Activated T-helper 1 cell treated with anti-CD3 and anti-CD28 coated beads, Interleukin-12 subunit alpha, Interleukin-12 subunit beta, Interleukin-2, Interleukin-4 antibody, amounts not matched to agents 30 ng/mL and 10 ng/mL and 1 ng/mL, durations not matched to agents 14 hours and 24 hours and 36 hours (primary cell): ENCODE measurements at regions not wholly inside any gene's neighbourhood (a gene's known extent, or its start where the extent isn't known, plus 50 kb on each side); places are given as distances from the start of the nearest gene placed in this dataset.

ENCODE experiments used
- DNase-seq: peaks from one replicate; pipeline ENCODE4 v3.0.0; 2021; ENCODE audit warnings: low spot score
- H3K27ac Mint-ChIP-seq: one replicate; pipeline ENCODE4 v1.8.0; 2021; ENCODE audit warnings: mild to moderate bottlenecking, mixed read lengths
- H3K27me3 Mint-ChIP-seq: one replicate; pipeline ENCODE4 v1.8.0; 2022; ENCODE audit warnings: mild to moderate bottlenecking, moderate library complexity, mixed read lengths; ENCODE audit not compliant: insufficient read depth
- H3K36me3 Mint-ChIP-seq: one replicate; pipeline ENCODE4 v1.8.0; 2021; ENCODE audit warnings: low read depth, mixed read lengths
- H3K4me1 Mint-ChIP-seq: one replicate; pipeline ENCODE4 v1.8.0; 2021; ENCODE audit warnings: low read depth, mixed read lengths
- H3K4me3 Mint-ChIP-seq: one replicate; pipeline ENCODE4 v1.8.0; 2021; ENCODE audit warnings: mild to moderate bottlenecking, moderate library complexity, mixed read lengths
- H3K9me3 Mint-ChIP-seq: one replicate; pipeline ENCODE4 v1.8.0; 2021; ENCODE audit warnings: mixed read lengths
- intact Hi-C: fragments of 100-400 bp; cut with micrococcal nuclease; formaldehyde crosslinking; loops from one replicate; pipeline ENCODE4 v1.15.1; 2024

DNA sequence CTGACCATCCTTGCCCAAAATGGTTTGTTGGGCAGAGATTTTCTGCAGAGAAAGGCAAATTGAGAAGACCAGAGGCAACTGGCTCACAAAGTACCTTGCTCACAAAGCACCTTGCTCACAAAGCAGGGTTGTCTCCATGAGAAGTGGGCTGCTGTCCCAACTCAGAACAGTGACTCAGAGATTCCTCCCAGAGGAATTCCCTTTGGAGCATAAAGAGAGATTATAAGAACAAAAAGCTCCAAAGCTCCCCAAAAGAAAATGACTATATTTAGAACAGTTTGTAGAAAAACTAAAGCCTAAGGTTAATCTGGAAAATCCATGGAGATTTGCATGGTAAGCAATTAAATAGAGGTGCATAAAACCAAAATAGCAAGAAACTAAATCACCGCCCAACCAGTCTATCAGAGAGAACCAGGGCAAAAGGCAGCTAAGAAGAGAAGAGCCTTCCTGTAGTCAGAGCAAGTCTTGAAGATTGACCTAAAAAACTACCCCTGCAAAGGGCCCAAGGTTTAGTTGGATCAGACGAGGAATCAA, 731.4 kb downstream of the FAT4 start:
- H3K36me3 Mint-ChIP-seq = no peaks in the 10 kb centered on the region
- H3K9me3 Mint-ChIP-seq = no peaks in the 10 kb centered on the region
- no peak for DNase-seq
- no peak overlapping the region for H3K4me3 Mint-ChIP-seq
- H3K4me1 Mint-ChIP-seq = no peaks in the 10 kb centered on the region
- no peak overlapping the region for H3K27ac Mint-ChIP-seq
- no peaks in the 10 kb centered on the region for H3K27me3 Mint-ChIP-seq
- intact Hi-C loops = no loop called here

DNA sequence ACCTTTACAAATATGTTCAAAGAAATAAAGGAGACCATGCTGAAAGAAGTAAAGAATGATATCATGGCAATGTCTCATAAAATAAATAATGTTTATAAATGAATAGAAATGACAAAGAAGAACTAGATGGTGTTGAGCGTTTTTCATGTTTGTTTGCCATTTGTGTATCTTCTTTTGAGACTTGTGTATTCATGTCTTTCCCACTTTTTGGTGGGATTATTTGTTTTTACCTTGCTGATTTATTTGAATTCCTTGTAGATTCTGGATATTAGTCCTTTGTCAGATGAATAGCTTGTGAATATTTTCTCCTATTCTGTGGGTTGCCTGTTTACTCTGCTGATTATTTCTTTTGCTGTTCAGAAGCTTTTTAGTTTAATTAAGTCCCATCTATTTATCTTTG, 732.4 kb downstream of the FAT4 start:
- H3K36me3 Mint-ChIP-seq = no peaks in the 10 kb centered on the region
- no peak overlapping the region for H3K27ac Mint-ChIP-seq
- no peaks in the 10 kb centered on the region for H3K4me1 Mint-ChIP-seq
- no peaks in the 10 kb centered on the region for H3K9me3 Mint-ChIP-seq
- no peaks in the 10 kb centered on the region for H3K27me3 Mint-ChIP-seq
- no peak overlapping the region for H3K4me3 Mint-ChIP-seq
- intact Hi-C loops = no loop called here
- no peak for DNase-seq

DNA sequence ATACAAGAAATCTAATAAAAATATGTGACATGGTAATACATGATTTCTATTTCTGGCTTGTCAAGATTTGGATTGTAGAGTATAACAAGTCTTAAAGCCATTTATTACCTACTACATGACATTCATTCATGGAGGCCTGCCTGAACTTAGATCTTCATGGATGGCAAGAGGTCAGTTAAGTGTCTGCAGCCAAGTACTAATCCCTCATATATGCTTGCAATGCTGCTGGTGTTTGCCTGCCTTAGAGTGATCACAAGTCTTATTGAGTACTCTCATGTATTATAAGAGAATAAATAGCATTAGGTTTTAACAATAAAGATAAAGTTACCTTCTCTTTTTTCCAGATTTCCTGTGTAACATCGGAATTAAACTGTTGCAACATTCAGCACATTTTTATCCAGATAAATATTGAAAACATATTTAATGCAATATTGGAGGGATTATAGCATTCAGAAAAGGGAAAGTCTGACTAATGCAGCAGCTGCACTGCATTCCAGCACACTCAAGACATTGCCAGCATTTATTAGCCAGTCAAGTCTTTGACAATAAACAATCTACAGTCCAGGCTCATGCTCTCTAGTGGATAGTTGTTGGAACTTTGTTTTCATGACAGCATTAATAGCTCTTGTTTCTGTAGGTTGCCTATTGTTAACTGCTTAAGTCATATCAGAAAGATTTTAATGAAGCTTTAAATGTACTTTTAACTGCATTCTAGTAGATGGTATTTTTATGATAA, 737.1 kb downstream of the FAT4 start:
- H3K27ac Mint-ChIP-seq = no peak overlapping the region
- H3K4me3 Mint-ChIP-seq = no peak overlapping the region
- intact Hi-C loops = no loop called here
- DNase-seq = no peak
- no peaks in the 10 kb centered on the region for H3K4me1 Mint-ChIP-seq
- no peaks in the 10 kb centered on the region for H3K9me3 Mint-ChIP-seq
- H3K27me3 Mint-ChIP-seq = no peaks in the 10 kb centered on the region
- no peaks in the 10 kb centered on the region for H3K36me3 Mint-ChIP-seq

DNA sequence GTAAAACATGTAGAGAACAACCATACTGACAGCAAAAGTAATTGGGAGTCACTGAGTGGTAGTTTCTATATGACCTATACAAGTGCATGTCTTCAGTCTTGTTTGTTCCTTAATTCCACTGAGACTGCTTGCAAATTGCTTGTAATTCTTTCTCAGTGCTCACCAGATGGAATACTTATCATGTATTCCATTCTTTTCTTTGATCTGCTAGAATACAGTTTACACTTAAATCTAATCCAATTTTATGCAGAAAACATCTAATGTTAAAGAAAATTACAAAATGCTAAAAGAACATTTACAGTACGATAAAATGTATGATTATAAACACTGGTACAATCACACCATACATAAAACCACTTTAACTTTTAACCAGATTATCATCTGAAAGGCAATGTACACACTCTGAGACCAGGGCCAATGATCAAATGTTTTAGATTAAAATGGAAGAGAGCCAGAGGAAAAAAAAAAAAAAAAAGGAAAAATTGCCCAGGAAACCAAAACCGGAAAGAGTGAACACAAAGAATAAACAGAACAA, 741.4 kb downstream of the FAT4 start:
- Mint-ChIP-seq H3K27ac (no peak overlapping the region), H3K9me3 (no peaks in the 10 kb centered on the region), H3K4me3 (no peak overlapping the region), H3K27me3 (no peaks in the 10 kb centered on the region), H3K4me1 (no peaks in the 10 kb centered on the region), H3K36me3 (no peaks in the 10 kb centered on the region)
- DNase-seq = no peak
- intact Hi-C loops = no loop called here

DNA sequence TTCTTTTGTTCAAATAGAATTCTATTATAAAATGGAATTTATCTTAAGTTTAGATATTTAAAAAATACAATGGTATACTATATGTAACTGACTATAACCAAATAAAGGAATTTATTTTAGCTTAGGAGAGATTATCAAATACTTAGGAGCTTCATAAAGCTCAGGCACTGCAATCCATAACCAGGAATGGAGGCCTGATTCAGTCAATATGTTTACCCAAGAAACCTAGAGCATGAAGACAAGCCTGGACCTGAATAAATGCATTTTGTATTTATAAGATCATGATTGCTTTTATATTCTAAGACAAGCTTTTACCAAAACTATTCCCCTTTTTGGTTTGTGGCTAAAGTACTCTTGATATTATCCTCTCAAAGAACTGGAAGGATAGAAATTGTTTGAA, 742.6 kb downstream of the FAT4 start:
- no peak overlapping the region for H3K4me3 Mint-ChIP-seq
- intact Hi-C loops = no loop called here
- H3K27ac Mint-ChIP-seq = no peak overlapping the region
- DNase-seq = no peak
- no peaks in the 10 kb centered on the region for H3K27me3 Mint-ChIP-seq
- H3K4me1 Mint-ChIP-seq = no peaks in the 10 kb centered on the region
- H3K36me3 Mint-ChIP-seq = no peaks in the 10 kb centered on the region
- no peaks in the 10 kb centered on the region for H3K9me3 Mint-ChIP-seq

DNA sequence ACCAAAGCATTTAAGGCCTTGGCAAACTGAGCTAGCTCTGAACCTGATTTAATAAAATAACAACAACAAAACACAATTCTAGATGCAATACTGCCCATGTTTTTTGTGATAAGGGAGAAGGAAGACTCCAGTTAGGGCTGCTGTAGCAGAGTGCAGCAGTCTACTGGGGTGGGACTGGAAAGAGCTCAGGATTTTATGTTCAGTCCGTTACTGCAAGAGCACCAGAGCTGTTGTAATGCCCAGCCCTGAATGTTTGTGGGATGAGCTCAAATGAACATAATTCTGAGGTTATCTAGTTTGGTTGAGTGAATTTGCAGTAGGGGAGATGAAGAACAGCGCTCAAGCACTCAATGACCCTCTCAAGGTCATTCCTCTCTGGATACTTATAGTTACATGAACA, 743.8 kb downstream of the FAT4 start:
- H3K4me1 Mint-ChIP-seq = no peaks in the 10 kb centered on the region
- H3K4me3 Mint-ChIP-seq = no peak overlapping the region
- no peak for DNase-seq
- no peak overlapping the region for H3K27ac Mint-ChIP-seq
- no peaks in the 10 kb centered on the region for H3K9me3 Mint-ChIP-seq
- H3K36me3 Mint-ChIP-seq = no peaks in the 10 kb centered on the region
- no peaks in the 10 kb centered on the region for H3K27me3 Mint-ChIP-seq
- intact Hi-C loops = no loop called here

DNA sequence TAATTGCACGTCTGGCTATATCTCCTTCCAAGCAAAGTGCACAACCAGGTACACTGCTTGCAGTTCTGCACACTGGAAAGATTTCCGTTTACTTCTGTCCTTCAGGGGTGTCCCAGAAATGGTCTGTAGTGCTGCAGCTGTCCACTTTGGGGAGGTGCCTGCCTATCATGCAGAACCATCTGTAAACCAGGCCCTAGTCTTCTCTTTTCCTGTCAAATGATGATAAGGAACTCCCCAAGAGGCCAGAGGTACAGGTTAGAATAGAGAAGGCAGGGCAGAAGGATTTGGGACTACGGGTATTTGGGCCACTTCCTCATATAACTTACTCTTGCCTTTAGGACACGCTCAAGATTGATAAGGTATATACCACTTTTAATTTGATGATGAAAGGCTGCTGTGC, 746.9 kb downstream of the FAT4 start:
- Mint-ChIP-seq H3K27me3 (no peaks in the 10 kb centered on the region), H3K36me3 (no peaks in the 10 kb centered on the region), H3K4me1 (no peaks in the 10 kb centered on the region), H3K9me3 (no peaks in the 10 kb centered on the region), H3K4me3 (no peak overlapping the region), H3K27ac (no peak overlapping the region)
- intact Hi-C loops = no loop called here
- DNase-seq = no peak

DNA sequence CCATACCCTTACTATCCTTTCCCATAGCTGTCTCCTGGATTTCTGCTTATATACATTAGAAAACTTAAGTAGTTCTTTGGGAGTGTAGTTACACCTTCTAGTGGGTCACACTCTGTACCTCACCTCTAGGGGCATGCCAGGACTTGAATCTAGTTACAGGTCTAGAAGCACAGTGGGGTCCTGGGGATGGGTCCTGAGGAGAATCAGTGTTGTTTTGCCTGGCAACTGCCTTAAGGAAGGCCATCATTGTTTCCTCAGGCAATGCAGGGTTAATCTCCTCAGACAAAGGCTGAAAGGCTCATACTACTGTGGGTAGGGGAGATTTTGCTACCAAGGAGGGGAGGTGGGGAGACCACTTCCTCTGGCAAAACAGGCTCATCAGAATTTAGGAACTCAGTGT, 750.3 kb downstream of the FAT4 start:
- DNase-seq = no peak
- Mint-ChIP-seq H3K36me3 (no peaks in the 10 kb centered on the region), H3K4me1 (no peaks in the 10 kb centered on the region), H3K27ac (no peak overlapping the region), H3K4me3 (no peak overlapping the region), H3K9me3 (no peaks in the 10 kb centered on the region), H3K27me3 (no peaks in the 10 kb centered on the region)
- intact Hi-C loops = no loop called here

DNA sequence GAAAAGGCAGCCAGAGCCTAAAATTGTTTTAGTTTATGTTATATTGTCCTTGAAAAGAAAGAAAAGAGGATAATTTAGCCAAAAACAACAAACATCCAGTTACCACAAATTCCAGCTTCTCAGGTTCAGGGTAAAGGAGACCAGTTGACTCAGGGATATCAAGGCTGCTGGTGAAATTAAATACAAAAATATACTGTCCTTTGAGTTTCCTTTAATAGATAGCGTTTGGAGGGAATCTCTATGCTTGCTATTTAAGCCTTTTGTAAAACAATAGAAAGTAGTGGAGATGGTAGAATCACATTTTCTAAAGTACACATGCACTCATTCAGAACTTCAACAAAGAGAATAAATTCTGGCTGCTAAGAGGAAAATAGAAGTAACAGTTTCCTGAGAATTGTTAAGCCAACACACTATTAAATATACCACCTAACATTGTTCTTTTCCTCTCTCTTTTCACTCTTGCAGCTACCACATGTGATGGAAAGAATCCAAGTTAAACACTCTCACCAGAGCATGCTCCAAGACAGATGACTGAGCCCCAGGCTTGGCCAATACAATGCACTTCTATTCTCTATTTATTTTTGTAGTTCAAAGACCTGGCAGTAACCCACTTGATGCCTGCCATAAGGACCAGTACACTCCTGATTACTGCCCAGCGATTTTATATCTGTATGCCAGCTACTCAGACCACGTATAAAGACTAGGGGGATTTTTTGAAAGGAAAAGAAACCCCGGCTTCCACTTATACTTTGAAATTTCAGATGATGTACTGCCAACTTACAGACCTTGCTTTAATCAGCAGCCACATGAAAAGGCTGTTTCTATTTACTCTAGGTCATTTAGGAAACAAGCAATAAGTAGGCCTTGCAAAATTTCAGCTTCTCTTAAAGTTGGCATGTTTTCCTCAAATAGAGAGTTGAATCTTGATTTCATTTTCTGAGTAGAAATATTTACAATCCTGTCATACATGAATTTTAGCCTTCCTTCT, 756.9 kb downstream of the FAT4 start:
- no peak overlapping the region for H3K27ac Mint-ChIP-seq
- no peaks in the 10 kb centered on the region for H3K27me3 Mint-ChIP-seq
- H3K9me3 Mint-ChIP-seq = no peaks in the 10 kb centered on the region
- intact Hi-C loops = no loop called here
- DNase-seq = no peak
- no peak overlapping the region for H3K4me3 Mint-ChIP-seq
- no peaks in the 10 kb centered on the region for H3K36me3 Mint-ChIP-seq
- H3K4me1 Mint-ChIP-seq = no peaks in the 10 kb centered on the region

DNA sequence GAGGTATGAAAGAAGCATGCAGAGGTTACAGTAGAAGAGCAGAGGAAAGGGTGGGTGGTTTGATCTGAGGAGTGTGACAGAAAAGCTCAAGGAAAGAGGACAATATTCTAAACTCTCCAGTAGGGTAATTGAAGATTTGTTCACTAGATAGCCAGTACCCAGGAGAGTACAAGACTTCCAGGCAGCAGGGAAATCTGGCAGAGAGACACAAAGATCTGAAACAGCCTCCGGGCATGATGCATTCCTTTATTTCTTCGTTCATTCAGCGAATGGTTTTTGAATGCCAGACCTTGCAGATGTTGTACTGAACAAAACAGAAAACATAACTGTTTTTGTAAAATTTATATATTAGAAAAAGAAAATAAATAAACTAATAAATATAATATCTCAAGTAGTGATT, 766.6 kb downstream of the FAT4 start:
- H3K27ac Mint-ChIP-seq = no peak overlapping the region
- intact Hi-C loops = no loop called here
- H3K4me3 Mint-ChIP-seq = no peak overlapping the region
- H3K27me3 Mint-ChIP-seq = no peaks in the 10 kb centered on the region
- H3K9me3 Mint-ChIP-seq = no peaks in the 10 kb centered on the region
- no peaks in the 10 kb centered on the region for H3K36me3 Mint-ChIP-seq
- no peak for DNase-seq
- no peaks in the 10 kb centered on the region for H3K4me1 Mint-ChIP-seq

DNA sequence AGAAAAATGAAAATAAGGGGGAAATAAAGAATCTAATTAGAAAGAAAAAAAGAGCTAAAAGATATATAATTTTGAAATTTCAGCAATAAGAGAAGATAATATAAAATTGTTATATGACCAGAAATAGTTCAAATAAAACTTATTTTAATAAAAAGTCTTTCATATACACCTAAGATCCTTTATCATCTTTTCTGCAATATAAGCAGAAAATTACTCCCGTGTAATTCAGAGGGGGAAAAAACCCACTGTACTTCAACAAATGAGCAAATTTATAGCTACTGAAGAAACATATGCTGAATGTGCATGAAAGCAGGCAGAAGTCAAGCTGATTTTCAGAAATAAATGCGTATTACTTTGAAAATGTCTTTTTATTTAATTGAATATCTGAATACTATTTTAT, 771.3 kb downstream of the FAT4 start:
- Mint-ChIP-seq H3K27ac (no peak overlapping the region), H3K36me3 (no peaks in the 10 kb centered on the region), H3K4me1 (no peaks in the 10 kb centered on the region), H3K27me3 (no peaks in the 10 kb centered on the region), H3K9me3 (no peaks in the 10 kb centered on the region), H3K4me3 (no peak overlapping the region)
- intact Hi-C loops = no loop called here
- DNase-seq = no peak

DNA sequence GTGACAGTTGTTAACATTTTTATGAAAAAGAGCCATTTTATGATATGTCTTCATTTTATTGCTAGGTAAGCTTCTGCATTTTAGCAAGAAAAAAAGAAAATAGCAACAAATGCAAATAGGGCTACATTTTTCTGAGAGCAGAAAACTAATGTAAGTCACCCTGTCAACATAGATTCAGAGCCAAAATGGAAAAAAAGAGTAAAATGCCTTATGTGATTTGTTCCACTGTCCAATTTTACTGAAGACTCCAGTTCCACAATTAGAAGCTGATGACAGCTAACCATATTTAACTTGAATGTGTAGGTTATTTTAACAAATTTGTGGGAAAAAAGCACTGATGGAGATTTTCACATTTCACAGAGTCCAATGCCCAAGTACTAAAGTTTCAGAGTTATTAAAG, 772.3 kb downstream of the FAT4 start:
- H3K36me3 Mint-ChIP-seq = no peaks in the 10 kb centered on the region
- H3K27me3 Mint-ChIP-seq = no peaks in the 10 kb centered on the region
- no peak overlapping the region for H3K4me3 Mint-ChIP-seq
- H3K27ac Mint-ChIP-seq = no peak overlapping the region
- H3K9me3 Mint-ChIP-seq = no peaks in the 10 kb centered on the region
- no peak for DNase-seq
- intact Hi-C loops = no loop called here
- no peaks in the 10 kb centered on the region for H3K4me1 Mint-ChIP-seq

DNA sequence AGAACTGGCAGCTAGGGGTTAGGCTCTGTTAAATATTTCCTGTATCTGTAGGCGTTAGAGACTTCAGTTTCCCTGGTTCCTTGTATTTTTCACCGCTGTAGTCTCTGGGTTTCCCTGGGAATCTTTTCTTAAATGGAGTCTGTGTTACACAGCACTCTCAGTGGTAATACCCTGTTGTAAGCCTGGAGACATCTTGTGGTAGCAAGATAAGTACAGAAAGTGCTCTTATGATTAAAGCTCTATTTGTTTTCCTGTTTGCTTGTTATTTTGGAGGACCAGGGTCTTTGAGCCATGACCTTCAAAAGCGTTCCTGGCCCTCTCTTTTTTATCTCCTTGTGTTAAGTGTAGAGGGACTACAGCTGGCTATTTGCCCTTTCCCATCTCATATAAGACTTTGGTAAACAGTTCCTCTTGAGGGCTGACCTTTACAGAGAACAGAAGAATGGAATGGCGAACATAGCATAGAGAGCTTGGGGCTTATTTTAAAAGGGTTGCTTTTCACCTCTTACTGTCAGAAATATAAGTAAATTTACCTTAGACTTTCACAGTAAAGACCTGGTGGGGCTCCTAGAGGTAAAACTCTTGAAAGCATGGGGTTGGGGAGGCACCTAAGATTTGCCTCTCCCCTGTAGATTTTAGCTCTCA, 782.5 kb downstream of the FAT4 start:
- Mint-ChIP-seq H3K4me3 (no peak overlapping the region), H3K36me3 (no peaks in the 10 kb centered on the region), H3K9me3 (no peaks in the 10 kb centered on the region), H3K4me1 (no peaks in the 10 kb centered on the region), H3K27ac (no peak overlapping the region), H3K27me3 (no peaks in the 10 kb centered on the region)
- intact Hi-C loops = no loop called here
- no peak for DNase-seq
